H9 (cell line): ENCODE measurements at regions not wholly inside any gene's neighbourhood (a gene's known extent, or its start where the extent isn't known, plus 50 kb on each side); places are given as distances from the start of the nearest gene placed in this dataset.

Experiments
- DNase-seq: peaks from one replicate; pipeline ENCODE4 v3.0.0-alpha.2; 2017
- H2AFZ ChIP-seq: one replicate; pipeline ENCODE4 v1.6.1; 2013; ENCODE audit warnings: mild to moderate bottlenecking, low read length, control low read depth, moderate library complexity
- H2AK5ac ChIP-seq: 2 replicates; pipeline ENCODE4 v1.6.1; 2013; ENCODE audit warnings: low read length, control low read depth, mixed read lengths; ENCODE audit not compliant: insufficient read length
- H2BK120ac ChIP-seq: one replicate; pipeline ENCODE4 v1.6.1; 2013; ENCODE audit warnings: low read depth, mild to moderate bottlenecking, low read length, control low read depth, inconsistent platforms; ENCODE audit not compliant: poor library complexity, severe bottlenecking
- H2BK12ac ChIP-seq: 2 replicates; pipeline ENCODE4 v1.6.1; 2013; ENCODE audit warnings: low read length, control low read depth, mixed read lengths, low read depth; ENCODE audit not compliant: insufficient read length
- H2BK15ac ChIP-seq: 2 replicates; pipeline ENCODE4 v1.6.1; 2013; ENCODE audit warnings: low read depth, low read length, control low read depth
- H2BK20ac ChIP-seq: one replicate; pipeline ENCODE4 v1.6.1; 2013; ENCODE audit warnings: low read depth, mild to moderate bottlenecking, low read length, control low read depth, inconsistent platforms; ENCODE audit not compliant: poor library complexity, severe bottlenecking
- H2BK5ac ChIP-seq: 2 replicates; pipeline ENCODE4 v1.6.1; 2013; ENCODE audit warnings: low read length, control low read depth, mixed read lengths; ENCODE audit not compliant: insufficient read length
- H3K14ac ChIP-seq: 2 replicates; pipeline ENCODE4 v1.6.1; 2013; ENCODE audit warnings: low read length, control low read depth; ENCODE audit not compliant: insufficient read depth
- H3K18ac ChIP-seq: 2 replicates; pipeline ENCODE4 v1.6.1; 2013; ENCODE audit warnings: low read depth, mild to moderate bottlenecking, mixed read lengths, low read length, control low read depth; ENCODE audit not compliant: insufficient read length
- H3K23ac ChIP-seq: 2 replicates; pipeline ENCODE4 v1.6.1; 2013; ENCODE audit warnings: low read length, control low read depth, mixed read lengths, low read depth; ENCODE audit not compliant: insufficient read length
- H3K23me2 ChIP-seq: 2 replicates; pipeline ENCODE4 v1.6.1; 2013; ENCODE audit warnings: low read depth, mild to moderate bottlenecking, mixed read lengths, low read length, control low read depth; ENCODE audit not compliant: insufficient read length, poor library complexity, severe bottlenecking
- H3K27ac ChIP-seq: 2 replicates; pipeline ENCODE4 v1.5.1; 2013; ENCODE audit warnings: low read length, control low read depth, mixed read lengths, low read depth; ENCODE audit not compliant: insufficient read length
- H3K27me3 ChIP-seq: 2 replicates; pipeline ENCODE4 v1.6.1; 2013; ENCODE audit warnings: low read length, control low read depth, inconsistent platforms; ENCODE audit not compliant: insufficient read depth
- H3K4ac ChIP-seq: 2 replicates; pipeline ENCODE4 v1.6.1; 2013; ENCODE audit warnings: low read depth, mild to moderate bottlenecking, control low read depth, inconsistent platforms, low read length, moderate library complexity
- H3K4me1 ChIP-seq: 2 replicates; pipeline ENCODE4 v1.6.1; 2013; ENCODE audit warnings: low read length, control low read depth, inconsistent platforms; ENCODE audit not compliant: insufficient read depth
- H3K4me2 ChIP-seq: 2 replicates; pipeline ENCODE4 v1.6.1; 2013; ENCODE audit warnings: low read length, control low read depth, mixed read lengths; ENCODE audit not compliant: insufficient read length, insufficient read depth
- H3K56ac ChIP-seq: 2 replicates; pipeline ENCODE4 v1.6.1; 2013; ENCODE audit warnings: low read depth, mild to moderate bottlenecking, mixed read lengths, low read length, control low read depth; ENCODE audit not compliant: insufficient read length
- H3K79me1 ChIP-seq: 2 replicates; pipeline ENCODE4 v1.6.1; 2013; ENCODE audit warnings: low read depth, mild to moderate bottlenecking, moderate library complexity, low read length, control low read depth, inconsistent platforms; ENCODE audit not compliant: insufficient read depth, poor library complexity, severe bottlenecking
- H3K79me2 ChIP-seq: 2 replicates; pipeline ENCODE4 v1.6.1; 2013; ENCODE audit warnings: low read length, control low read depth, inconsistent platforms; ENCODE audit not compliant: insufficient read depth
- H3K9ac ChIP-seq: 2 replicates; pipeline ENCODE4 v1.6.1; 2013; ENCODE audit warnings: low read length, control low read depth, mixed read lengths; ENCODE audit not compliant: insufficient read length; ENCODE audit errors: extremely low read depth
- H3K9me3 ChIP-seq: one replicate; pipeline ENCODE4 v1.6.1; 2013; ENCODE audit warnings: low read depth, low read length, inconsistent platforms; ENCODE audit not compliant: control insufficient read depth
- H3T11ph ChIP-seq: one replicate; pipeline ENCODE4 v1.6.1; 2013; ENCODE audit warnings: mild to moderate bottlenecking, low read length, control low read depth, inconsistent platforms
- H4K20me1 ChIP-seq: one replicate; pipeline ENCODE4 v1.6.1; 2013; ENCODE audit not compliant: control insufficient read depth, insufficient read length, insufficient read depth
- H4K5ac ChIP-seq: 2 replicates; pipeline ENCODE4 v1.6.1; 2013; ENCODE audit warnings: low read depth, mild to moderate bottlenecking, mixed read lengths, low read length, control low read depth; ENCODE audit not compliant: insufficient read length
- H4K8ac ChIP-seq: replicated peaks from 2 replicates; pipeline ENCODE4 v1.6.1; 2013; ENCODE audit warnings: low read length, control low read depth, mixed read lengths, low read depth; ENCODE audit not compliant: insufficient read length
- H4K91ac ChIP-seq: 2 replicates; pipeline ENCODE4 v1.6.1; 2013; ENCODE audit warnings: low read depth, mild to moderate bottlenecking, moderate library complexity, mixed read lengths, low read length, control low read depth; ENCODE audit not compliant: insufficient read length
- H3K27ac Mint-ChIP-seq, 3 experiments: 2 replicates in 2 of 3; 3 replicates in 1 of 3; pipeline ENCODE4 v1.8.0; 2020 to 2021; ENCODE audit warnings: mixed read lengths in 3 of 3, mild to moderate bottlenecking in 1 of 3, moderate library complexity in 1 of 3
- H3K27me3 Mint-ChIP-seq: 2 replicates; pipeline ENCODE4 v1.8.0; 2021; ENCODE audit warnings: low read depth, mild to moderate bottlenecking, moderate library complexity, mixed read lengths
- H3K36me3 Mint-ChIP-seq, 3 experiments: 2 replicates in 2 of 3; 3 replicates in 1 of 3; pipeline ENCODE4 v1.8.0; 2020 to 2021; ENCODE audit warnings: low read depth in 3 of 3, mixed read lengths in 3 of 3; ENCODE audit not compliant: insufficient read depth in 1 of 3
- H3K4me1 Mint-ChIP-seq, 2 experiments: 2 replicates each; pipeline ENCODE4 v1.8.0; 2020; ENCODE audit warnings: mixed read lengths in 2 of 2
- H3K4me3 Mint-ChIP-seq, 2 experiments: 2 replicates in 1 of 2; 3 replicates in 1 of 2; pipeline ENCODE4 v1.8.0; 2020 to 2021; ENCODE audit warnings: mild to moderate bottlenecking in 2 of 2, mixed read lengths in 2 of 2, moderate library complexity in 1 of 2
- H3K9me3 Mint-ChIP-seq, 2 experiments: 2 replicates in 1 of 2; 3 replicates in 1 of 2; pipeline ENCODE4 v1.8.0; 2020; ENCODE audit warnings: mild to moderate bottlenecking in 2 of 2, mixed read lengths in 2 of 2, moderate library complexity in 1 of 2
- CTCF ChIP-seq: fragments of 200-600 bp; sonication (generic); conservative IDR thresholded peaks from 3 replicates; pipeline ENCODE4 v1.8.0; 2021; ENCODE audit warnings: antibody characterized with exemption, mild to moderate bottlenecking
- WGBS: extraction: QIAGEN DNeasy Blood & Tissue Kit; methylation state at CpG from one replicate; pipeline ENCODE4 v1.1.7; 2013; ENCODE audit warnings: missing lambda C conversion rate, low lambda C conversion rate, mixed read lengths; ENCODE audit not compliant: insufficient read length; ENCODE audit errors: extremely low coverage; 5-methylcytosine and 5-hydroxymethylcytosine counted together

DNA sequence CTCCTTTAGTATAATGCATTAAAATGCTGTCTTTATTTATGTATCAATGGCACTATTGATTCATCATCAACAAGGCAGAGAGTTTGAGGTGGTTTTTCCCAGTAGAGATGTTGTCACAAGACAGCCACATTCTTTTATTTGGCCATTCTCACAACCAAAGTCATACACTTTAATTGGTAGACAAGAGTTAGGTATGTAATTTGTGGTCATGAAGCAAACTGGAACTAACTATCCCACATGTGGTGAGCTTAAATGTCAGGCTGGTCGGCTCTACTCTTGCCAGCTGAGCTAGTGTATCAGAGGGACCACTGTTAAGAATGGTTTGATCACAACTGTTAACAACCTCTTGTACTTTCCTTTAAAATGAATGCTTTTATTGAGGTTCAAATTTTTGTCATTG, 714.6 kb downstream of the CD109 start:
- Mint-ChIP-seq H3K27me3 (no peaks in the 10 kb centered on the region), H3K4me1 (peaks cover 0 to 3% of the 10 kb centered on the region in 2 experiments; a peak in 1 of 4 replicates), H3K27ac (no peak overlapping the region), H3K36me3 (peaks cover 0 to 1% (median 0%) of the 10 kb centered on the region in 3 experiments; a peak in 1 of 7 replicates), H3K4me3 (no peak overlapping the region), H3K9me3 (0 out of 5 replicates have a peak, but pooled peaks cover 0 to 1% of the 10 kb centered on the region in 2 experiments)
- H2AFZ ChIP-seq = no peak overlapping the region
- no peak overlapping the region for H3K18ac ChIP-seq
- H3K9ac ChIP-seq = no peak overlapping the region
- no peaks in the 10 kb centered on the region for H3K79me2 ChIP-seq
- H4K91ac ChIP-seq = no peak overlapping the region
- no peak overlapping the region for H3K56ac ChIP-seq
- H3K4me2 ChIP-seq = no peak overlapping the region
- no peaks in the 10 kb centered on the region for H3K27me3 ChIP-seq
- H2BK5ac ChIP-seq = no peak overlapping the region
- H3K14ac ChIP-seq = no peak overlapping the region
- H3K23me2 ChIP-seq = no peaks in the 10 kb centered on the region
- no peak overlapping the region for H4K8ac ChIP-seq
- H2BK120ac ChIP-seq = no peak overlapping the region
- no peak overlapping the region for H3K4ac ChIP-seq
- no peak overlapping the region for H2BK20ac ChIP-seq
- H3K27ac ChIP-seq = no peak overlapping the region
- TF ChIP-seq CTCF = no peak
- H2BK15ac ChIP-seq = no peak overlapping the region
- H3K4me1 ChIP-seq = no peaks in the 10 kb centered on the region
- H3K79me1 ChIP-seq = no peaks in the 10 kb centered on the region
- no peak overlapping the region for H2AK5ac ChIP-seq
- no peak overlapping the region for H2BK12ac ChIP-seq
- H3K23ac ChIP-seq = no peak overlapping the region
- no peaks in the 10 kb centered on the region for H3K9me3 ChIP-seq
- no CpG with 5 or more reads among the region's 1 CpG for WGBS
- no peak overlapping the region for H3T11ph ChIP-seq
- no peak for DNase-seq
- H4K5ac ChIP-seq = no peak overlapping the region
- no peaks in the 10 kb centered on the region for H4K20me1 ChIP-seq
